Renal pelvis (tissue), 1 donor: ENCODE measurements at regions not wholly inside any gene's neighbourhood (a gene's known extent, or its start where the extent isn't known, plus 50 kb on each side); places are given as distances from the start of the nearest gene placed in this dataset.
A peak's percentile ranks its signal among the peaks of the same experiment; 100 is the strongest.

ENCODE experiments used
- DNase-seq: peaks from one replicate; pipeline ENCODE4 v3.0.0-alpha.2; 2013

- DNase-seq = no peak
These were observed 84.4 kb upstream of the ADAMTS16 start for GRCh38 chr5:5055712-5056111.

GRCh38 chr5:5061836-5062235 is 78.3 kb upstream of the ADAMTS16 start:
- DNase-seq = no peak

DNA sequence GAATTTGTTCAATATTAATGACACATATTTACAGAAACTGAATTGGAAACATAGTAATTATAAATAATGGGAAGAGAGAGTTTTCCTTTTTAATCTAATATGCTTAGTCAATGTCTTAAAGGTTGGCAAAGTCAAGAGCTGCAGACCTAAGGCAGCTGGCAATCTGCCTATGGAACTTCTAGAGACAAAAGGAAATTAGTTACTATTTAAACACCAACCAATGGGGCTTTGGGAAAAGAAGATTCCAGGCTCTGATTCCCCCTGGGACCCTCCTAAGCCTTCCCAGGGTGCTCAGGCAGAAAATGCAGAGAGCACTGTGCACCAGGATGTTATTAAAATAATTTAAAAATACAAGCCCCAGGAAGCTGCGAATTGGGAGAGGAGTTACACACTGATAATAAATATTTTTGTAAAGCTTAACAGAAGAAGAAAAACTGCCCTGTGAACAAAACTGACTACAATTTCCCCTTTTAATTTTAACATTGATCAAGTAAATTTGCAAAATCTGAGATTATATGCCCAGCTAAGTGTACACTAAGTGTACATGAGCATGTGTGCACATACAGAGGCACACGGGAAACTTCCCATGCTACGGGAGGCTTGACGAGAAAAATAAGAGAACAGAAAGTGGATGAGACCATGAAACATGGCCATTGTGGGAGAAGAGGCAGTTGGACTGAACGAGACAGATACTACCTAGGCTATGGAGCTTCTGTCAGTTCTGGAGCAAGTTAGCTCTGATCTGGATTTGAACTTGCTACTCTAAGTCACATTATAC is 77.4 kb upstream of the ADAMTS16 start:
- DNase-seq = no peak

- no peak for DNase-seq
These were observed 76.6 kb upstream of the ADAMTS16 start for GRCh38 chr5:5063533-5063953.

DNA sequence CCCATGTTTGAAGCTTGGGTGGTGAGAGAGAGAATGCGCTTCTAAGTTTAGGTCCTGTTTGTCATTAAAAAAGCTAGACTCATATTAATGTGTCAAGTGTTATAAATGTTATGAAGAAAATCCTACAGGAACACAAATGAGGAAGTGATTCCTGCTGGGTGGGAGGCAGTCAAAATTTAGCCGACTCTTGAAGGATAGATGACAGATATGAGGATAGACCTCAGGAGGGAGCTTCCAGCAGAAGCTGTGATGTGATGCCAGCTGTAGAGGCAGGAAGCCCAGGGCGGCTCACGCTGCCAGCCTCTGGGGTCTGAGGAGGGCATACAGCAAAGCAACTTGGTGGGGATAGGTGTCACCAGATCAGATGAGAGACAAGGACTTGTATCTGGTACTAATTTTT is 74.7 kb upstream of the ADAMTS16 start:
- no peak for DNase-seq

GRCh38 chr5:5066276-5067186 is 73.6 kb upstream of the ADAMTS16 start:
- DNase-seq = no peak

DNA sequence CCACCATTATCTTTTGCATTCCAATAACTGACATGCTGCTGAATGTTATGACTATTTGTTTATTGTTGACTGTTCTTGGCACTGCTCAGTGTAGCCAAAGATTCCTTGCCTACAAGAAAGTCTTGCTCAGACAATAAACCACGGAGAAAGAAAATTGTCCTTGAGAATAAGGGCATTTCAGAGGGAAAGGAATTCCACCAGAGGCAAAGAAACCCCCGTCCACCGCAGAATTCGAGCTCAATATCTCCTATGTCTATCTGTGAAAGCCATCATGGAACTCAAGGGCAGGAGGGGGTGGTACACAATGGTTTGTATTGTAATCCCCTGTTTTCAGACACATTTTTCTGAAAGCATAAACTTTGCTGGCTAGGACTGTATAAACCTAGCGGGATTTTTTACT is 70.3 kb upstream of the ADAMTS16 start:
- no peak for DNase-seq

- DNase-seq = no peak
These were observed 68.6 kb upstream of the ADAMTS16 start for GRCh38 chr5:5071554-5071953.

- DNase-seq = no peak
These were observed 62.9 kb upstream of the ADAMTS16 start for GRCh38 chr5:5077236-5077635.

- peak; percentile 48 for DNase-seq
These were observed 61.9 kb upstream of the ADAMTS16 start for GRCh38 chr5:5078009-5078897.

DNA sequence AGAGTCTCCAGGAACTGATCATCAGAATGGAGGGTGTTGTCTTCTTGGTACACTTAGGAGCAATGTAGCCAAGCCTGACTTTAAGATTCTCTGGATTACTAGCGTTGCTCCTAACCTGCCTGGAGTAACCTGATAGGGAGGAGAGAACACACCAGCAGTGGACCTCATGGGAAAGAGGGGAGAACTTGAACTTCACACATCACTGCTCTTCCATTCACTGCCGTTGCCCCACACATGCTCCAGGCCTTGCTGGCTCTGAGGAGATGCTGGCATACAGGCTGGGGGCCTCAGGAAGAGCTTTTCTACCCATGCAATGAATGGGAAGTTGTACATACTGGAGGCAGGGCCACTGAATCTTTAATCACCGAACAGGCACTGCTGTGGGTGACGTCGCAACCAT is 60.3 kb upstream of the ADAMTS16 start:
- no peak for DNase-seq

DNA sequence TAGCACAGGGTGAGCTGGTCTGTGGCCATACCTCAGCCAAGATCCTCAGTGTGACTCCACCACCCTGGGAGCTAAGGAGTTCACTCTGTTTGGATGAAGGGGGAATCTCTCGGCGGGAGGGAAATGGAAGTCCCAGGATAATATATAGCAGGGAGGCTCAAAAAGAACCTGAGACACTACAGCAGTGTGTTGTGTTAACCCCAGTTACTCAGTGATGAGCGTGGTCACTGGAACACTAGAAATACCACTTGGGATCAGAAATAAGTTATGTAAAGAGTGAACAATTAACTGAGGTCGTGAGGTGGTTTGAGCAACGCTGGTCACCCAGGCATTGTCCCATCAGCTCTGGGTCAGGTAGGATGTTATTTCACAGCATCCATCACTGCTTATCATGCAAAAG is 59.3 kb upstream of the ADAMTS16 start:
- DNase-seq = no peak

GRCh38 chr5:5085381-5085780 is 54.7 kb upstream of the ADAMTS16 start:
- no peak for DNase-seq

DNA sequence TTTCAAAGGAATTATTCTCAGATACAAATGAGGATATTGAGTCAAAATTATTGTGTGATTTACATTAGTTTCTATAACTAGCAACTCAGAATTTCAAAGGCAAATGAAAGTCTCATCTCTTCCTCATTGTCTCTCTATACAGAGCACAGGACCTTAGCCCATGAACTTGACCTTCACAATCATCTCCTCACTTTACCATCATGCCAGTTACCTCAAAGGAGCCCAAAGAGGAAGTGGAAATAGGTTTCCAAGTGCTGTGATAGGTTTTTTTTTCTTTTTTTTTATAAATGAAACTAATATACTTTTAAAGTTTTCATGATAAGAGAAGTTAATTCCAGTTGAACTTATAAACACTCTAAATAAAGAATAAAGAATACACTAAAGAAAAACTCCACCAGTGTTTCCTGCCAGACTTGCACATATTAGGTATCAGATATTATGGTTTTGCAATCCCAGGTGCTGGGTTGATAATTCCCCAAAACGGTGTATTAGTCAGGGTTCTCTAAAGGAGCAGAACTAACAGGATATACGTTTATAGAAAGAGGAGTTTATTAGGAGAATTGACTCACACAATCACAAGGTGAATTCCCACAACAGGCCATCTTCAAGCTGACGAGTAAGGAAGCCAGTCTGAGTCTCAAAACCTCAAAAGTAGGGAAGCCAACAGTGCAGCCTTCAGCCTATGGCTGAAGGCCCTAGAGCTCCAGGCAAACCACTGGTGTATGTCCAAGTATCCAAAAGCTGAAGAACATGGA is 50.1 kb upstream of the ADAMTS16 start:
- DNase-seq = no peak
